ENCODE measurements at regions not wholly inside any gene's neighbourhood (a gene's known extent, or its start where the extent isn't known, plus 50 kb on each side); places are given as distances from the start of the nearest gene placed in this dataset.

DNA sequence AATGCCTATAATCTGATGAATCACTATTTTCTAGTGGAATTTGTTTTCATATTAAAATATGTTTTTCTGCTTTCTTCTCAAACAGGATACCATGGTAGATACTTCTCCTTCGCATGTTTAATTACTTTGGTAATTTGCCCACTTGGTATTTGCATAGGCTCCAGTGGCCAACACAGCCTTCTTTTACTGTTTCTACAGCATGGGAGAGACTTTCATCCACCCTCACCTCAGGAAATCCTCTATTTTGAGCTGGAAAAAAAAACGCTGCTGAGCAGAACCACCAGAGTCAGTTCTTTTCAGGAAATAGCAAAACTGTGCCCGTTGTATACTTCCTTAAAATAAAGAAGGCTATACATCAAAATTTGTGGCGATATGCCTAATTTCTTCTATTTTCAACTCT, 213.3 kb downstream of the MDFIC start:
- no peak overlapping the region for H3K27ac Mint-ChIP-seq
- no peak overlapping the region for H3K4me3 Mint-ChIP-seq
- intact Hi-C loops (cut with micrococcal nuclease) = no loop called here
- peaks cover 23% of the 10 kb centered on the region for H3K9me3 Mint-ChIP-seq
- no peaks in the 10 kb centered on the region for H3K36me3 Mint-ChIP-seq (ENCODE audit: low read depth)
- H3K27me3 Mint-ChIP-seq = no peaks in the 10 kb centered on the region
- peaks cover 20% of the 10 kb centered on the region for H3K4me1 Mint-ChIP-seq (ENCODE audit: low read depth)

DNA sequence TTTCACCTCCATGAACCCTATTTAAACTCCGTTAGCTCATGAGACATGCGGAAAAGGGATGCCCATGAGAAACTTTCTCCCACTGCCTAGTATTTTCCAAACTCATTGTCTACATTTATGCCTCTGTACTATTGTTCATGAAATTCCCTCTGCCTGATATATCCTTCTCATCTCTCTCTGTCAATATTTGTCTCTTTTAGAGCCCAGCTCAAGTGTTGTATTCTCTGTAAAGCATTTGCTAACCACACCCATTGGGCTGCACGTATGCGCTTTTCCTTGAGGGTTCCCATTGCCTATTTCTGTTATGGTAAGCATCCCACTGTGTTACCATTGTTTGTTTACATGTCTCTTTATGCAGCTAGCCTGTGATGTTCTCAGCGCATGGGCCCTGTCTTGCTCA, 211.4 kb downstream of the MDFIC start:
- H3K4me1 Mint-ChIP-seq (ENCODE audit: low read depth) = peaks cover 20% of the 10 kb centered on the region
- no peaks in the 10 kb centered on the region for H3K36me3 Mint-ChIP-seq (ENCODE audit: low read depth)
- H3K27me3 Mint-ChIP-seq = no peaks in the 10 kb centered on the region
- no peak overlapping the region for H3K4me3 Mint-ChIP-seq
- H3K9me3 Mint-ChIP-seq = peaks cover 17% of the 10 kb centered on the region
- intact Hi-C loops (cut with micrococcal nuclease) = no loop called here
- H3K27ac Mint-ChIP-seq = no peak overlapping the region

DNA sequence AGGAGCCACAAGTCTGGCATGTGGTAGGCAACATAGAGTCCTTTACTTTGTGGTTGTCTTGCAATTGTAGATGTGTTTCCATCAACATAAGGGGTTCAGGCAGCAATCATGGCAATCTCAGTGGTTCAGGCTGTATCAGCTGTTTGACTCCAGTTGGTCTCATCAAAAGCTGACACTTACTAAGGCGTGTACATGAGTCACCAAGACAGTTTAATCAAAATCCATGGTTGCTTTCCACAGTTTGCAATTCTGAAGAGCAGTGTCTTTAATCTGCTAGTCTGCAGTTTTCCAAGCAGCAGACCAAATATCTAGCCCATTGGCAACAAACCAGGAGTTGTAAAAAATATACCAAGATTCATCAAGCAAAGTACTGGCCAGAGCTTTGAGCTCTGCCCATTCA, 210.2 kb downstream of the MDFIC start:
- no peaks in the 10 kb centered on the region for H3K36me3 Mint-ChIP-seq (ENCODE audit: low read depth)
- no peak overlapping the region for H3K27ac Mint-ChIP-seq
- no peak overlapping the region for H3K4me3 Mint-ChIP-seq
- intact Hi-C loops (cut with micrococcal nuclease) = no loop called here
- H3K9me3 Mint-ChIP-seq = peaks cover 17% of the 10 kb centered on the region
- H3K4me1 Mint-ChIP-seq (ENCODE audit: low read depth) = peaks cover 20% of the 10 kb centered on the region
- H3K27me3 Mint-ChIP-seq = no peaks in the 10 kb centered on the region

DNA sequence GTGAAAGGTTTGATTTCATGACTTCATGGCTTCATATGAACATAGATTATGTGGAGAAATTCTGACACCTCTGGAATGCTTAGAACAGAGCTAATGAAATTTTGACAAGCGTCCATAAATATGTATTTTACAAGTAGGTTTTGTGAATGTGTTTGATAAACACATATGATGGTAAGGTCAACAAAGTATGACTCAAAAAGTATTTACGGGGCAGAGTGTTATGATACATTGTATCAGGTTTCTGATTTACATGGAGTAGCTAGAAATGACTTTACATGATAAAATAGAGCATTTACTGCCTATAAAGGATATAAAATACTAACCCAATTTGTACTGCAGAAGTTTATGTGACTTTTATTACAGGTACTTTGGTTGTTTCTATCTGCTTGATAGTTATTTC, 206.3 kb downstream of the MDFIC start:
- Mint-ChIP-seq H3K4me3 (no peak overlapping the region), H3K9me3 (peaks cover 12% of the 10 kb centered on the region), H3K36me3 (ENCODE audit: low read depth) (no peaks in the 10 kb centered on the region), H3K27me3 (no peaks in the 10 kb centered on the region), H3K27ac (no peak overlapping the region), H3K4me1 (ENCODE audit: low read depth) (no peaks in the 10 kb centered on the region)
- intact Hi-C loops (cut with micrococcal nuclease) = no loop called here

DNA sequence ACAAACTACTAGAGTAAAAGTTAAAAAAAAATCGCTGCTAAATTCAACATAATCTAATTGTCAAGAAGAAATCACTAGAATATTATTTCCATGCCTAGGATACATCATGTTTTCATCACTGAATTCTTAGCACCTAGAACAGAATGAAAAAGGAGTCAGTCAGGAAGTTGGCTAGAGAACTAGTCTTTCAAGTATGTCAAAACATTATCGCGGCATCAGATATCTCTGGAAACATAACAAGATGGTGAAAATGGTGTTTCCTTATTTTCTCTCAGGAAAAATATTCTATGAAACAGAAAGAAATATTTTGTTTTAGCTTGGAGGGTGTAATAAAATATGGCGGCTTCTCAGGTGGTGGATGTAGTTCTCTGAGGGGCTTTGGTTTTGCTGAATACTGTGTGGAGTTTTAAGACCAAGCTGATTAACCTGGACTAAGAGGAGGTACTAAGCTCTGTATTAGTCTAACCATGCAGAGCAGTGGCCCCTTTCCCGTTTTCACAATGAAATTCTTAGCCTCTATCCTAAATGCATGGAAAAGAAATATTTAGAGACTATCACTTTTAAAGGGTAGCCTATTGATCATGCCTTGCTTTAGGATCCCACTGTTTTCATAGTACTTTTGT, 205.6 kb downstream of the MDFIC start:
- H3K27me3 Mint-ChIP-seq = no peaks in the 10 kb centered on the region
- H3K9me3 Mint-ChIP-seq = peaks cover 5% of the 10 kb centered on the region
- H3K4me3 Mint-ChIP-seq = no peak overlapping the region
- H3K36me3 Mint-ChIP-seq (ENCODE audit: low read depth) = no peaks in the 10 kb centered on the region
- H3K4me1 Mint-ChIP-seq (ENCODE audit: low read depth) = no peaks in the 10 kb centered on the region
- intact Hi-C loops (cut with micrococcal nuclease) = no loop called here
- no peak overlapping the region for H3K27ac Mint-ChIP-seq

DNA sequence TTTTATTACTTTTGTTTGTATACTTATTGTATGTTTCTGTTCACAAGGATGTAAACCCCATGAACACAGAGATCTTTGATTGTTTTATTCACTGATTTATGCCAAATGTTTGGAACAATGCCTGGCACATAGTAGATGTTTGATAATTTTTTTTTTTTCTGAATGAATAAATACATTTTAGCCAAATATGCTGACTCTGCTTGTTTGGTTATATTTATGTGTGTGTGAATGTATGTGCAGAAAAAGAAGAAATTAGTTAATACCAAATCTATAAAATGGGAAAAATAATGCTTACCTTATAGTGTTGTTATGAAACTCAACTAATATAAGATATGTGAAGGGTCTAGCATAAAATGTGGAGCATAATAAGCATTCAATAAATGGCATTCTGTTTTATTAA, 203.9 kb downstream of the MDFIC start:
- H3K36me3 Mint-ChIP-seq (ENCODE audit: low read depth) = no peaks in the 10 kb centered on the region
- intact Hi-C loops (cut with micrococcal nuclease) = no loop called here

DNA sequence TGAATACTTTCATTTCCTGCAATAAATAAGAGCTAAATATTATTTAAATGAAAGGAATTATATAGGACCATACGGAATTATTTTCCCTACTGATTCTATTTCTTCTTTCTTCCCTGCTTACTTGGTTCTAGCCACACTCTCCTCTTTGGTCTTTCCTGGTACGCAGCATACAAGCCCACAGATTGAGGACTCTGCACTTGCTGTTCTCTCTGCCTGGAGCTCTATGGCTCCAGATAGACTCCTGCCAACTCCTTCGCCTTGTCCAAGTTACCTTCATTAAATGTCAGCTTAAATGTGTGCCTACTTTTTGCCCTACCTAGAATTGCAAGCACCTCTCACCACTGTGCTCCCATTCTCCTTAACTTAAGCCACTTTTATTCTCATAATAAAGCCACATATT, 203.4 kb downstream of the MDFIC start:
- H3K27me3 Mint-ChIP-seq = no peaks in the 10 kb centered on the region
- H3K4me1 Mint-ChIP-seq (ENCODE audit: low read depth) = no peaks in the 10 kb centered on the region
- H3K36me3 Mint-ChIP-seq (ENCODE audit: low read depth) = no peaks in the 10 kb centered on the region
- no peak overlapping the region for H3K4me3 Mint-ChIP-seq
- no peaks in the 10 kb centered on the region for H3K9me3 Mint-ChIP-seq
- no peak overlapping the region for H3K27ac Mint-ChIP-seq
- intact Hi-C loops (cut with micrococcal nuclease) = no loop called here

More for the DNA sequence above, 203.9 kb downstream of the MDFIC start:
- Mint-ChIP-seq H3K27ac (no peak overlapping the region), H3K27me3 (no peaks in the 10 kb centered on the region), H3K4me1 (ENCODE audit: low read depth) (no peaks in the 10 kb centered on the region), H3K9me3 (no peaks in the 10 kb centered on the region), H3K4me3 (no peak overlapping the region)

DNA sequence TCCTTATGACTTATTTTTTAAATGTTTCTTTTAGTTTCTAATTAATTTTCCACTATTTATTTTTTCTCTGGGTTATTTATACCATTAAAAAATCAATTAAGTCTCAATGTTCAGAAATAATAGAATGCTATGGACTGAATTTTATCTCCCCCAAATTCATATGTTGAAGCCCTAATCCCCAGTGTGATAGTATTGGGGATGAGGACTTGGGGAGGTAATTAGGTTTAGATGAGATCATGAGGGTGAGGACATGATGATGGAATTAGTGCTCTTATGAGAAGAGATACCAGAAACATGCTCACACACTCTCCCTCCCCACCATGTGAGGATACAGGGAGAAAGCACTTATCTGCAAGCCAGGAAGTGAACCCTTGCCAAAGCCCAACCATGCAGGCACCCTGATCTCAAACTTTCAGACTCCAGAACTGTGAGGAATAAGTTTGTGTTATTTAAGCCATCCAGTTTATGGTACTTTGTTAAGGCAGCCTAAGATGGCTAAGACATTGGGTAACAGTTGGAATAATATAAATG, 202.6 kb downstream of the MDFIC start:
- Mint-ChIP-seq H3K4me1 (ENCODE audit: low read depth) (no peaks in the 10 kb centered on the region), H3K36me3 (ENCODE audit: low read depth) (no peaks in the 10 kb centered on the region), H3K27ac (no peak overlapping the region), H3K4me3 (no peak overlapping the region), H3K27me3 (no peaks in the 10 kb centered on the region), H3K9me3 (no peaks in the 10 kb centered on the region)
- intact Hi-C loops (cut with micrococcal nuclease) = no loop called here

DNA sequence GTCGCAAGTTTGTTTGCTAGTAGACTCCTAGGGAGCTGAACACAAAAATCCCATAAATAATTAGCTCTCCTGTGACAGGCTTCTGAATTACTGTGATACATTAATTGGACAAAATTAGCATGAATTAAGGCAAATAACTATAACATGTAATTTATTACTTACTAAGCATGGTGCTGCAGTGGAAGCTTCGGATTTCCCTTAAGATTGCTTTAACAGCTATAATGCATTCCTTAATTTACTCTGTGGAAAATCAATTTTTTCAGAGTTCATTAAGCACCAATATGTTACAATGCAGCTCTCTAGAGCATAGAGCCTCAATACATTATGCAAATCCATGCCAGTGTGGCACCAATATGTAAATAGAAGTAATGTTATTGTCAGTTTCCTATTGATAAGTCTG, 201.5 kb downstream of the MDFIC start:
- Mint-ChIP-seq H3K27ac (no peak overlapping the region), H3K9me3 (no peaks in the 10 kb centered on the region), H3K36me3 (ENCODE audit: low read depth) (no peaks in the 10 kb centered on the region), H3K4me1 (ENCODE audit: low read depth) (peaks cover 4% of the 10 kb centered on the region), H3K27me3 (no peaks in the 10 kb centered on the region), H3K4me3 (no peak overlapping the region)
- intact Hi-C loops (cut with micrococcal nuclease) = no loop called here

DNA sequence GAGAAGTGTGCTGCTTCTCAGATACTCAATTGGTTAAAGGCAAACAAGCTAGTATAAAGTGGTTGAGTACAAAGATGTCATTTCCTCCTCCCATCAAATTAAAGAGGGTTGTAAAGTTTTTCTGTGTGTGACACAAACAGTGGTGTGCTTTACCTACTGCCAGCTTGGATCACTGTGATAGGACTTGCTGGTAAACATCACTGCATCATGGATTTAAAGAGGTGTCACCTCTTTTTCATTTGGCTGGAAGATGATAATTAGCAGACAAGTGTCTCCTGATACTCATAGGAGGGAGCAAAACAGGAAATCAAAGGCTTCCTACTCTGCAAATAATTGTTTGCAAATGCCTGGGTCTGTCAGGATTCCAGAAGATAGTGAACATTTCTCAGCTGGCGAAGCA, 200.5 kb downstream of the MDFIC start:
- intact Hi-C loops (cut with micrococcal nuclease) = no loop called here
- no peak overlapping the region for H3K27ac Mint-ChIP-seq
- no peak overlapping the region for H3K4me3 Mint-ChIP-seq
- H3K9me3 Mint-ChIP-seq = no peaks in the 10 kb centered on the region
- H3K4me1 Mint-ChIP-seq (ENCODE audit: low read depth) = peaks cover 14% of the 10 kb centered on the region
- no peaks in the 10 kb centered on the region for H3K36me3 Mint-ChIP-seq (ENCODE audit: low read depth)
- H3K27me3 Mint-ChIP-seq = no peaks in the 10 kb centered on the region

DNA sequence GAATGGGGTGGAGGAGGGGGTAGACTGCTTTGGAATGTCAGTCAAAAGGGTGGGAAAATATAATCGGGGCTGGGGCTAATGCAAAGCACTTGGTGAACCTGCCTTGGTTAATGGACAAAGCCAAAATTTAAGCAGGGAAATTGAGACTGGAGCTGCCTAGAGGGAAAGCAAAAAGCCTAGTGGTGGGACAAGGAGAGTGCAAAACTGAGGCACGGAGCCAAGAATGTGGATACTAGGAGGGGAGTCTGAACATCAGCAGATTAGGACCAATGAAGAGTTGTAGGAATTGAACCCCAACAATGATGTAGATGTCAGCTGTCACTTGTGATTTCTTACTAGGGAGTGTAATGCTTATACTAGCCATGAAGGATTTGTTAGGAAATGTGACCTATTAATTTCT, 195.9 kb downstream of the MDFIC start:
- Mint-ChIP-seq H3K4me1 (ENCODE audit: low read depth) (peaks cover 14% of the 10 kb centered on the region), H3K27me3 (no peaks in the 10 kb centered on the region), H3K27ac (no peak overlapping the region), H3K9me3 (no peaks in the 10 kb centered on the region), H3K36me3 (ENCODE audit: low read depth) (no peaks in the 10 kb centered on the region), H3K4me3 (no peak overlapping the region)
- intact Hi-C loops (cut with micrococcal nuclease) = no loop called here

DNA sequence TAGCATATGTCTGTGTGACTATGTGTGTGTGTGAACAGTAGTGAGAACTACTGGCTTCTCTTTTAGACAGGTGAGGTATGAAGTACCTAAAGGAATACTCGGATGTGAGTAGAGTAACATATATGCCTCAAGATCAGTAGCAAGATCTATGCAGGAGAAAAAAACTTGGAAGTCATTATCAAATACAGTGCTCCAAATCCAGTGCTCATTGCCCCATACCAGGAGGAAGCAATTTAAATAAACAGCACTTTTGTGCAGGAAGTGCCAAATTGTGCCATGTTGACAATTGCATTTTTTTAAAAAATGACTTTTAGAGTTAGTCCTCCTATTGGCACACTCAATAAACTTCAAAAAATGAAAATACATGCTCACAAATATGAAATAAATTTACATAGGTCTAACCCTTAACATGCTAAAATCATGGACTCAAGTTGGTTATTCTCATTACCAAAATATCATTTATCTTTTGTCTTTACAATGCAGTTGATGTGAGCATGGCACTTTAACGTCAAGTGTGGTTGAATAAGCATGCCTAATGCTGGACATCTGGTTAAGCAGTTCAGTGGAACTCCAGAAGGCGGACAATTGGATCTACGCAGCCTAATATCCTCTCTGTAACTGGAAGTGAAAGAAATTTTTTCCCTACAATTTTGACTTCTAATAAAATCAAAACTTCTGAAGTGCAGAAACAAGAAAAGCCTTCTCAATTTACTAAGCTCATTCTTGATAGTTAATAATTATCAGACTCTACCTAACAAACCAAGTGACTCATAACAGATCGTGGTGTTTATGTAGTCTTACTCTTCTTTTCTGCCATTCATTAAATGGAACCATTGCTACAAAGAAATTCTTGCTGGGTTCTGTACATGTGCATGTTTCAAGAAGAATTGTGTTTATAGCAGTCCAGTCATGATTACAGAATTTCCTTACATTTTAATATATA, 195.2 kb downstream of the MDFIC start:
- H3K9me3 Mint-ChIP-seq = no peaks in the 10 kb centered on the region
- H3K4me3 Mint-ChIP-seq = no peak overlapping the region
- no peaks in the 10 kb centered on the region for H3K36me3 Mint-ChIP-seq (ENCODE audit: low read depth)
- peaks cover 14% of the 10 kb centered on the region for H3K4me1 Mint-ChIP-seq (ENCODE audit: low read depth)
- intact Hi-C loops (cut with micrococcal nuclease) = no loop called here
- no peaks in the 10 kb centered on the region for H3K27me3 Mint-ChIP-seq
- no peak overlapping the region for H3K27ac Mint-ChIP-seq

DNA sequence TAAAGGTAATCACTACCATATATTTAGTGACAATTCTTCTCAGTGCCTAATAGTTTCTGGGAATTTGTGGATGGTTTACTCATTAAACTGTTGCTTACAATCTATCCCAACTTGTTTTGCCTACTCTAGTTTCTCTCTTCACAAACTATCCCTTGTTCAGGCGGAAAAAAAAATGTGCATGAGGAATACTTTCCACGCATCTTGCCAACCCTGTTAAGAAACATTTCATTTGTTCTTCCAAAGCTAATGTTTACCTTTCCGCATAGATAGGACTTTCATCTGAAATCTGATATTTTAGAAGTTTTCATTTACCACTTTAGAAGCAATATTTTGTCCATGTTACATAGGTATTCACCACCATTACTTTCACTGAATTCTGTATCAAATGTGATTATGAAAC, 191.9 kb downstream of the MDFIC start:
- H3K27me3 Mint-ChIP-seq = no peaks in the 10 kb centered on the region
- intact Hi-C loops (cut with micrococcal nuclease) = no loop called here
- no peaks in the 10 kb centered on the region for H3K36me3 Mint-ChIP-seq (ENCODE audit: low read depth)
- no peaks in the 10 kb centered on the region for H3K9me3 Mint-ChIP-seq
- peaks cover 13% of the 10 kb centered on the region for H3K4me1 Mint-ChIP-seq (ENCODE audit: low read depth)
- no peak overlapping the region for H3K4me3 Mint-ChIP-seq
- H3K27ac Mint-ChIP-seq = no peak overlapping the region

DNA sequence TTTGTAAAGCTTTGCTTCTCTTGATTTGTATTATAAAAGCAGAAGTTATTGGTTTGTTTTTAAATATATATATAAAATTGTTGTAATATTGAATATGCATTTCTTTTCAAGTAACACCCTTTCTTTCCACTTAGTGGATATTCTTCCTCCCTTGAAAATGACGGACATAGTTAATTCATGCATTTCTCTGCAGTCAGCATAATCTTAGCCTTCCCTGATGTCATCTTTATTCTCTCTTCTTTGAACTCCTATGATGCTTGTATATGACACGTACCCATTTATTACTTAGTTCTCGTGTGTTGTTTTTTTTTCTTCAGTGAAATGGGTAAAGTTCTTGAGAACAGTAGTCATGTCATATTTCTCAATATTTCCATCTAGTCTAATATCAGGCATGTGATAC, 191.2 kb downstream of the MDFIC start:
- H3K4me3 Mint-ChIP-seq = no peak overlapping the region
- no peaks in the 10 kb centered on the region for H3K36me3 Mint-ChIP-seq (ENCODE audit: low read depth)
- intact Hi-C loops (cut with micrococcal nuclease) = no loop called here
- H3K27me3 Mint-ChIP-seq = no peaks in the 10 kb centered on the region
- no peak overlapping the region for H3K27ac Mint-ChIP-seq
- H3K4me1 Mint-ChIP-seq (ENCODE audit: low read depth) = peaks cover 6% of the 10 kb centered on the region
- H3K9me3 Mint-ChIP-seq = no peaks in the 10 kb centered on the region

Measured in dendritic cell treated with granulocyte-macrophage colony-stimulating factor and Interleukin-4, amounts not matched to agents 40 ng/mL and 50 ng/mL, for 4 days (primary cell).